GM12865 (cell line): ENCODE measurements at regions not wholly inside any gene's neighbourhood (a gene's known extent, or its start where the extent isn't known, plus 50 kb on each side); places are given as distances from the start of the nearest gene placed in this dataset.

Source experiments
- DNase-seq: peaks from one replicate; pipeline ENCODE4 v3.0.0; 2010; ENCODE audit warnings: low read depth
- H3K4me3 ChIP-seq: 2 replicates; pipeline ENCODE4 v1.5.1; 2011; ENCODE audit warnings: mild to moderate bottlenecking, low read depth, low read length, control low read depth
- TF ChIP-seq, protein P1 (sequence below): IDR thresholded peaks from 2 replicates; pipeline ENCODE4 v1.5.1; 2011; ENCODE audit warnings: low read length, control low read depth, low read depth, inconsistent platforms; ENCODE audit not compliant: insufficient read depth; ENCODE audit errors: missing control alignments

DNA sequence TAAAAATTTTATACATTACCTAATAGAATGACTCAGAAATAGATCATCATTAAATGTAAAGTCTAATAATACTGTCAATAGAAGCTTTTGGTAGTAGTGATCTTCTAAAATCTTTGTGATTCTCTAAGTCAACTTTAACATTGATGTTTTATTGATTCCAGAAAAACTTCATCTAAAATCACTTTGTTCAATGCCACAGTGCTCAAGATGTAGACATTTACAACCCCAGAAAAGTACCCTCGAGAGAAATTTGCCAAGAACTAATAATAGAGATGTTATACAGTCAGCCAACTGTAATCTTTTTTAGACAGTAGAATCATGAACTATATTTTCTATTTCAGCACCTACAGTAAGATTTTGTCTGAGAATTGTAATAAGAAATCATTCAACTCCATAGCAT, 369.2 kb upstream of the AKR1E2 start:
- DNase-seq = no peak
- TF ChIP-seq, protein P1, sequence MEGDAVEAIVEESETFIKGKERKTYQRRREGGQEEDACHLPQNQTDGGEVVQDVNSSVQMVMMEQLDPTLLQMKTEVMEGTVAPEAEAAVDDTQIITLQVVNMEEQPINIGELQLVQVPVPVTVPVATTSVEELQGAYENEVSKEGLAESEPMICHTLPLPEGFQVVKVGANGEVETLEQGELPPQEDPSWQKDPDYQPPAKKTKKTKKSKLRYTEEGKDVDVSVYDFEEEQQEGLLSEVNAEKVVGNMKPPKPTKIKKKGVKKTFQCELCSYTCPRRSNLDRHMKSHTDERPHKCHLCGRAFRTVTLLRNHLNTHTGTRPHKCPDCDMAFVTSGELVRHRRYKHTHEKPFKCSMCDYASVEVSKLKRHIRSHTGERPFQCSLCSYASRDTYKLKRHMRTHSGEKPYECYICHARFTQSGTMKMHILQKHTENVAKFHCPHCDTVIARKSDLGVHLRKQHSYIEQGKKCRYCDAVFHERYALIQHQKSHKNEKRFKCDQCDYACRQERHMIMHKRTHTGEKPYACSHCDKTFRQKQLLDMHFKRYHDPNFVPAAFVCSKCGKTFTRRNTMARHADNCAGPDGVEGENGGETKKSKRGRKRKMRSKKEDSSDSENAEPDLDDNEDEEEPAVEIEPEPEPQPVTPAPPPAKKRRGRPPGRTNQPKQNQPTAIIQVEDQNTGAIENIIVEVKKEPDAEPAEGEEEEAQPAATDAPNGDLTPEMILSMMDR = no peak
- no peak overlapping the region for H3K4me3 ChIP-seq

DNA sequence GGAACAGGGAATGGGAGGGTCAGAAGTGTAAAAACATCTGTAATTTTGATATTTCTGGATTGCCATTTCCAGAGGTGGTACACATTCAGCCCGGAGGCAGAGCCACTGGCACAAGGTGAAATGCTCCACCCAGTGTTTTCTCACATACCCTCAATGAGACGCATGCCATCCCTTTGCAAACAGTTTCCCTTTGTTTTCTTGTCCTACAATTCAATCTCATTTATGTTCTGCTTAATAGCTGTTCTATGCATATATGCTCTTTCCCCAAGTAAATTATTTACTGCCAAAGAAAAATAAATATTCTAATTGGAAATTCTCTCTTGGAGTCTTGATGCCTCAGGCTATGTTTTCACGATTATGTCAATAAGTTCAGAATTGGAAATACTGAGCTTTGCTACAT, 369.7 kb upstream of the AKR1E2 start:
- no peak overlapping the region for H3K4me3 ChIP-seq
- no peak for DNase-seq
- TF ChIP-seq, protein P1 = no peak

DNA sequence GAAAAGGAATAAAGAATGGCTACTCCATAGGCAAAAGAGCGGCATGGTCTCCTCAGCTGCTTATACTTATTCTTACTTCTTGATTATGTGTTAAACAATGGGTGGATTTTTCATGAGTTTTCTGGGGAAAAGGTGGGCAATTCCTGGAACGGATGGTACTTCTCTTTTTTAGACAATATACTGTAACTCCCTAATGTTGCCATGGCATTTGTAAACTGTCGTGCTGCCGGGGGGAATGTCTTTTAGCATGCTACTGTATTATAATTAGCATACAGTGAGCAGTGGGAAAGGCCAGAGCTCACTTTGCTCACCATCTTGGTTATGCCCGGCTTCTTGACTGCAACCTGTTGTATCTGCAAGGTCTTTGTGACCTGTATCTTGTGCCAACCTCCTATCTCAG, 372.1 kb upstream of the AKR1E2 start:
- TF ChIP-seq, protein P1 = no peak
- DNase-seq = no peak
- H3K4me3 ChIP-seq = no peak overlapping the region

DNA sequence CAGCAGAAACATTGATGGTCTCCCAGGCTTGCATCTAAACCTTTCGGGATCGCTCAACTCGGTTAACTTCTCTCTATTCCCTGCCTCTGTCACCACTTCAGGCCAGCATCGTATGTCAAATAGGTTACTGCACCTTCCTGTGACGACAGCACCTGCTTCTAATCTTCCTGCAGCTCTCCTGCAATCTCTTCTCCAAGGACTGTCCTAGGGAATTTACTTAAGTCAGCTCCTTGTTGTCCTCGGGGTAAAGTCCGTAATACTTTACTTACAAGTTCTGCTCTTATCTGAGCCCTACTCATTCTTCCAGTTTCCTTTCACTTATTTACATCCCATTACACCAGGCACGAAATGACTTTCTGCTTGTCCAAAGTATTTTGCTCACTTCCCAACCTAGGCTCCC, 372.7 kb upstream of the AKR1E2 start:
- no peak for DNase-seq
- TF ChIP-seq, protein P1 = no peak
- no peak overlapping the region for H3K4me3 ChIP-seq

DNA sequence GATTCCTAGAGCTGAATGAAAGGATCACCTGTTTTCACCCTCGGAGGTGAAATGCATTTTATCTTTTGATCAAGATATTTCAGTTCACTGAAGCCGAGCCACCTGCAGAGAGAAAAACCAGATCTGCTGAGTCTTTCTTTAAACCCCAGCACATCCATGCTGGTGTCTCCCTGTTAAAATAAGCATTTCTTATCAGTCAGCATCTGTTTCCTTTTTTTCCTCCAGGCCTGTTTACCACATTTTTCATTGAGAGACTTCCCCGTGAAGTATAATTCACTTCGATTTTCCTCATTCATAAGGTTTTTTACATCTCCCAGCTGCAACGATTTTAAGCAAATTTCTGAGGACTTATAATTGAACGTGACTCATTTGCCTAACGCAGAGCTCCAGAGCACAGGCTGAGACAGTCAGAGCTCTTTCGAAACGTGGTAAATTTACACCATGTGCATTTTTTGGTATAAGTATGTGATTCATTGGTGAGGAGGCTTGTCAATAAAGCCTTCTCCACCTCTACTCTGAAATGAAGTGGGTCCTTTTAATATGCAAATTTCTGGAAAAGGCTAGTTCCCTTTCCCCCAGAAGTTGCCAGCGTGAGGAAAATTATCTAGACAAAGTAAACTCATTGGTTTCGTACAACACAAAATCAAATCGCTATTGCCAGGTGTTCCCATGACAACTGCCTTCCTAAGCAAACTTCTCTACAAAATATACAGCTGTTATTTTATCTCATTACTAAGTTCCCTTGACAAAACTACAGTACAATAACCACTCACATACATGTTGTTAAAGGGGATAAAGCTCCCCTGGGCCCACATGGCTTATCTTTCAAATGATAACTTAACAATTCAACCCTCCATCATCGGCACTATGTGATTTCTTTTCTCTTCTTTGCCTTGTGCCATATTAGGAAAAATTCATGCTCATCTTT, 374.8 kb upstream of the AKR1E2 start:
- no peak for DNase-seq
- H3K4me3 ChIP-seq = no peak overlapping the region
- TF ChIP-seq, protein P1 = no peak

DNA sequence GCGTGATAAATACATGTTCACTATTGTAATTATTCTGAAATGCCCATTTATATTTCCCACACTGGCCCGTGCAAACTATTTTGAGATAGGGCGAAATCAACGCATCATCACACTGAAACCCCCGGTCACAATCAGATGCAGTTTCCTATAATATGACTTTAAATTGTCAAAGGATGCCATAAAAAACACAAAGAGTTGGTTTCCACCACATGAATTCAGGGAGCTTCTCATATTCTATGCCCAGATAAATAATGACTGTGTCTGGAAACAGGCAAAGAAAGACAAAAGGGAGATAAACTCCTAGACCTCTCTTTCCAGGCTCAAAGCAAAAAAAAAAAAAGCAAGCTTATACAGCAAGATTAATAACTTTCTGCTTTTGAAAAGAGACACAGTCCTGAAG, 375.8 kb upstream of the AKR1E2 start:
- no peak for DNase-seq
- TF ChIP-seq, protein P1 = no peak
- no peak overlapping the region for H3K4me3 ChIP-seq

DNA sequence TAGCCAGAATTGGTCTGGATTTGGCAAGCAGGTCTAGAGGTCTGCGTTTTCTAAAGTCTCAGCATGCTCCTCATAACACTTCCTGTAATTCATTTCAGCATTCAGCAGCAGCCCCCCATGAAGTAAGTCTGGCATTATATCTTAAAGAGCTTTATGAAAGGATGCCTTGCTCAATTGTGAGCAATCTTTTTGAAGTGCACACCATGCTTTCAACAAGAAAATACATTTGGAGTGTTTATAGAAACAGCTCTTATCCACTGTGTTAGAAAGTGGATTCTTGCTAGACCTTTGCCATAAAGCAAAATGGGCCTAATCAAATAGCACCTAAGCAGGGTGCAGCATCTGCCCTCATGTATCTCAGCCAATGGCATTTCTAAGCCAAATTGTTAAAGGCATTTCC, 378.0 kb upstream of the AKR1E2 start:
- TF ChIP-seq, protein P1 = no peak
- no peak overlapping the region for H3K4me3 ChIP-seq
- no peak for DNase-seq
